ENCODE measurements at regions not wholly inside any gene's neighbourhood (a gene's known extent, or its start where the extent isn't known, plus 50 kb on each side); places are given as distances from the start of the nearest gene placed in this dataset.

DNA sequence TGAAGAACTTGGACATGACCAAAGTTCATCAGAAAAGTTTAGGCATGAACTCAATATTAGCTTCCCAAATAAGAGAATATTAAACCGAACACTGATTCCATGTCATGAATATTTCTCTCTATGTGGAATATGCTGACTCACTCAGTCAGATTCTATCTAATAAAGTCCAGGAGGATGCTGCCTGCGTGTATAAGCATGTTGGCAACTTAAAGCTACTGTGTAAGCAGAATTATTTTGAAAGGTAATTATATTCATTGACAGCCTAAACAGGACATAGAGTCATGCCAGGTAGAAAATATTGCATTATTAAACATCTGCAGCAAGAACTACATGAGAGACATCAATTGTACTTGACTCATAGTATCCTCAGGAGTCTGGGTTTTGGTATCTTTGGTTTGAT lies 367.9 kb upstream of the SPOCK3 start:
- TF ChIP-seq, protein P1, sequence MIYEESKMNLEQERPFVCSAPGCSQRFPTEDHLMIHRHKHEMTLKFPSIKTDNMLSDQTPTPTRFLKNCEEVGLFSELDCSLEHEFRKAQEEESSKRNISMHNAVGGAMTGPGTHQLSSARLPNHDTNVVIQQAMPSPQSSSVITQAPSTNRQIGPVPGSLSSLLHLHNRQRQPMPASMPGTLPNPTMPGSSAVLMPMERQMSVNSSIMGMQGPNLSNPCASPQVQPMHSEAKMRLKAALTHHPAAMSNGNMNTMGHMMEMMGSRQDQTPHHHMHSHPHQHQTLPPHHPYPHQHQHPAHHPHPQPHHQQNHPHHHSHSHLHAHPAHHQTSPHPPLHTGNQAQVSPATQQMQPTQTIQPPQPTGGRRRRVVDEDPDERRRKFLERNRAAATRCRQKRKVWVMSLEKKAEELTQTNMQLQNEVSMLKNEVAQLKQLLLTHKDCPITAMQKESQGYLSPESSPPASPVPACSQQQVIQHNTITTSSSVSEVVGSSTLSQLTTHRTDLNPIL (CRISPR knock-in tag; IDR thresholded peaks at IDR 0.05; ENCODE audit: low read depth): no peak
- no peak for TF ChIP-seq ZFP3 (CRISPR knock-in tag; IDR thresholded peaks at IDR 0.05)
- TF ChIP-seq, protein P2, sequence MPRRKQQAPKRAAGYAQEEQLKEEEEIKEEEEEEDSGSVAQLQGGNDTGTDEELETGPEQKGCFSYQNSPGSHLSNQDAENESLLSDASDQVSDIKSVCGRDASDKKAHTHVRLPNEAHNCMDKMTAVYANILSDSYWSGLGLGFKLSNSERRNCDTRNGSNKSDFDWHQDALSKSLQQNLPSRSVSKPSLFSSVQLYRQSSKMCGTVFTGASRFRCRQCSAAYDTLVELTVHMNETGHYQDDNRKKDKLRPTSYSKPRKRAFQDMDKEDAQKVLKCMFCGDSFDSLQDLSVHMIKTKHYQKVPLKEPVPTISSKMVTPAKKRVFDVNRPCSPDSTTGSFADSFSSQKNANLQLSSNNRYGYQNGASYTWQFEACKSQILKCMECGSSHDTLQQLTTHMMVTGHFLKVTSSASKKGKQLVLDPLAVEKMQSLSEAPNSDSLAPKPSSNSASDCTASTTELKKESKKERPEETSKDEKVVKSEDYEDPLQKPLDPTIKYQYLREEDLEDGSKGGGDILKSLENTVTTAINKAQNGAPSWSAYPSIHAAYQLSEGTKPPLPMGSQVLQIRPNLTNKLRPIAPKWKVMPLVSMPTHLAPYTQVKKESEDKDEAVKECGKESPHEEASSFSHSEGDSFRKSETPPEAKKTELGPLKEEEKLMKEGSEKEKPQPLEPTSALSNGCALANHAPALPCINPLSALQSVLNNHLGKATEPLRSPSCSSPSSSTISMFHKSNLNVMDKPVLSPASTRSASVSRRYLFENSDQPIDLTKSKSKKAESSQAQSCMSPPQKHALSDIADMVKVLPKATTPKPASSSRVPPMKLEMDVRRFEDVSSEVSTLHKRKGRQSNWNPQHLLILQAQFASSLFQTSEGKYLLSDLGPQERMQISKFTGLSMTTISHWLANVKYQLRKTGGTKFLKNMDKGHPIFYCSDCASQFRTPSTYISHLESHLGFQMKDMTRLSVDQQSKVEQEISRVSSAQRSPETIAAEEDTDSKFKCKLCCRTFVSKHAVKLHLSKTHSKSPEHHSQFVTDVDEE (CRISPR knock-in tag; IDR thresholded peaks at IDR 0.05): no peak

Data from SK-N-SH treated with all-trans-retinoic acid at 6 μM for 48 hours (cell line).